ENCODE measurements at regions not wholly inside any gene's neighbourhood (a gene's known extent, or its start where the extent isn't known, plus 50 kb on each side); places are given as distances from the start of the nearest gene placed in this dataset.

DNA sequence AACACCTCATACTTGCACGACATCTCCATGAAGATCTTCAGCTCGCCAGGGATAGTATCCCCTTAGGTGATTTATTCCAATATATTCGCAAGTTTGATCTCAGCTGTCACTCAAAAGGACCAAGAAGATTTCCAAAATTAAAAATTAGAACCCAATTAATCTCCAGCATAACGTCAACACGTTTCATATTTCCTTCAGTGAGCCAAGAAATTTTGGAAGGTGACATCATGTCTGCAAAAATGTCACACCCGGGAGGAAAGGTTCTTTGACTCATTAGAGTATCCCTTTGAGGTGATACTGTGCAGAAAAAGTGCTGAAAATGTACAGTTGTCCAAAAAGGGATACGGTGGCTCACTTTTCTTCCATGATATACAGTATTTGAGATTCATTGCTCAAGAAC, 569.6 kb downstream of the EFNB2 start:
- Histone ChIP-seq H4K20me1 (ENCODE audit: insufficient read depth, low read length) (no peaks in the 10 kb centered on the region), H2AK9ac (replicated peaks; ENCODE audit: low read depth, low read length, poor library complexity) (no peak overlapping the region), H3K23ac (ENCODE audit: low read depth, low read length) (no peak overlapping the region), H3K18ac (ENCODE audit: low read depth, low read length) (no peak overlapping the region), H3K56ac (ENCODE audit: extremely low read depth, insufficient read depth, low read length) (no peak overlapping the region), H3K9ac (ENCODE audit: low read depth, low read length) (no peak overlapping the region), H4K91ac (ENCODE audit: insufficient read depth, low read depth, low read length) (no peak overlapping the region), H3K9me1 (ENCODE audit: insufficient read depth, low read length) (no peaks in the 10 kb centered on the region), H3K4me3 (ENCODE audit: insufficient read depth, low read depth, low read length) (no peak overlapping the region), H4K8ac (ENCODE audit: low read depth in 2 of 2, low read length in 2 of 2) (no peak overlapping the region), H3K4me2 (ENCODE audit: low read depth, low read length) (no peak overlapping the region), H2BK5ac (ENCODE audit: low read depth, low read length, poor library complexity, severe bottlenecking) (no peak overlapping the region), H3K27me3 (ENCODE audit: control insufficient read depth, insufficient read depth, low read length) (no peaks in the 10 kb centered on the region), H2BK120ac (ENCODE audit: low read depth, low read length) (no peak overlapping the region), H2BK20ac (ENCODE audit: low read depth, low read length) (no peak overlapping the region), H2BK15ac (ENCODE audit: low read depth, low read length) (no peak overlapping the region), H4K5ac (ENCODE audit: low read depth, low read length) (no peak overlapping the region), H3K14ac (replicated peaks; ENCODE audit: low read depth, low read length) (no peak overlapping the region), H3K27ac (ENCODE audit: insufficient read depth, low read length) (no peak overlapping the region), H3K36me3 (ENCODE audit: control insufficient read depth, insufficient read depth, low read length) (no peaks in the 10 kb centered on the region), H3K9me3 (ENCODE audit: control insufficient read depth, insufficient read depth, low read length) (no peaks in the 10 kb centered on the region), H3K4me1 (ENCODE audit: control insufficient read depth, insufficient read depth, low read length) (no peaks in the 10 kb centered on the region), H2AK5ac (ENCODE audit: low read depth, low read length) (no peak overlapping the region), H3K79me1 (ENCODE audit: low read depth in 1 of 2, low read length in 2 of 2) (no peaks in the 10 kb centered on the region), H2AFZ (replicated peaks; ENCODE audit: low read length, poor library complexity) (no peak overlapping the region), H3K4ac (ENCODE audit: low read depth, low read length) (no peak overlapping the region)
- TF ChIP-seq RAD21 (IDR thresholded peaks at IDR 0.05; ENCODE audit: low read length) (no peak), MAFK (IDR thresholded peaks at IDR 0.05; ENCODE audit: low read depth, low read length) (no peak), RCOR1 (IDR thresholded peaks at IDR 0.05; ENCODE audit: insufficient replicate concordance, low read length) (no peak), NFE2L2 (IDR thresholded peaks at IDR 0.05; ENCODE audit: low read depth, low read length) (no peak), POLR2A (IDR thresholded peaks at IDR 0.05; ENCODE audit: low read depth, low read length) (no peak), RFX5 (IDR thresholded peaks at IDR 0.05; ENCODE audit: low read depth, low read length) (no peak), CHD1 (IDR thresholded peaks at IDR 0.05; ENCODE audit: low read depth, low read length) (no peak), CEBPB (IDR thresholded peaks at IDR 0.05; ENCODE audit: low read depth, low read length) (no peak), BHLHE40 (IDR thresholded peaks at IDR 0.05; ENCODE audit: low read depth, low read length) (no peak), MXI1 (IDR thresholded peaks at IDR 0.05; ENCODE audit: borderline replicate concordance, low read depth, low read length) (no peak)
- TF ChIP-seq, protein P1, sequence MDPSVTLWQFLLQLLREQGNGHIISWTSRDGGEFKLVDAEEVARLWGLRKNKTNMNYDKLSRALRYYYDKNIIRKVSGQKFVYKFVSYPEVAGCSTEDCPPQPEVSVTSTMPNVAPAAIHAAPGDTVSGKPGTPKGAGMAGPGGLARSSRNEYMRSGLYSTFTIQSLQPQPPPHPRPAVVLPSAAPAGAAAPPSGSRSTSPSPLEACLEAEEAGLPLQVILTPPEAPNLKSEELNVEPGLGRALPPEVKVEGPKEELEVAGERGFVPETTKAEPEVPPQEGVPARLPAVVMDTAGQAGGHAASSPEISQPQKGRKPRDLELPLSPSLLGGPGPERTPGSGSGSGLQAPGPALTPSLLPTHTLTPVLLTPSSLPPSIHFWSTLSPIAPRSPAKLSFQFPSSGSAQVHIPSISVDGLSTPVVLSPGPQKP (IDR thresholded peaks at IDR 0.05; ENCODE audit: borderline replicate concordance, low read depth, low read length) = no peak
- TF ChIP-seq, protein P2, sequence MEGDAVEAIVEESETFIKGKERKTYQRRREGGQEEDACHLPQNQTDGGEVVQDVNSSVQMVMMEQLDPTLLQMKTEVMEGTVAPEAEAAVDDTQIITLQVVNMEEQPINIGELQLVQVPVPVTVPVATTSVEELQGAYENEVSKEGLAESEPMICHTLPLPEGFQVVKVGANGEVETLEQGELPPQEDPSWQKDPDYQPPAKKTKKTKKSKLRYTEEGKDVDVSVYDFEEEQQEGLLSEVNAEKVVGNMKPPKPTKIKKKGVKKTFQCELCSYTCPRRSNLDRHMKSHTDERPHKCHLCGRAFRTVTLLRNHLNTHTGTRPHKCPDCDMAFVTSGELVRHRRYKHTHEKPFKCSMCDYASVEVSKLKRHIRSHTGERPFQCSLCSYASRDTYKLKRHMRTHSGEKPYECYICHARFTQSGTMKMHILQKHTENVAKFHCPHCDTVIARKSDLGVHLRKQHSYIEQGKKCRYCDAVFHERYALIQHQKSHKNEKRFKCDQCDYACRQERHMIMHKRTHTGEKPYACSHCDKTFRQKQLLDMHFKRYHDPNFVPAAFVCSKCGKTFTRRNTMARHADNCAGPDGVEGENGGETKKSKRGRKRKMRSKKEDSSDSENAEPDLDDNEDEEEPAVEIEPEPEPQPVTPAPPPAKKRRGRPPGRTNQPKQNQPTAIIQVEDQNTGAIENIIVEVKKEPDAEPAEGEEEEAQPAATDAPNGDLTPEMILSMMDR (conservative IDR thresholded peaks at IDR 0.05; ENCODE audit: low read depth, low read length) = no peak
- TF ChIP-seq, protein P3, sequence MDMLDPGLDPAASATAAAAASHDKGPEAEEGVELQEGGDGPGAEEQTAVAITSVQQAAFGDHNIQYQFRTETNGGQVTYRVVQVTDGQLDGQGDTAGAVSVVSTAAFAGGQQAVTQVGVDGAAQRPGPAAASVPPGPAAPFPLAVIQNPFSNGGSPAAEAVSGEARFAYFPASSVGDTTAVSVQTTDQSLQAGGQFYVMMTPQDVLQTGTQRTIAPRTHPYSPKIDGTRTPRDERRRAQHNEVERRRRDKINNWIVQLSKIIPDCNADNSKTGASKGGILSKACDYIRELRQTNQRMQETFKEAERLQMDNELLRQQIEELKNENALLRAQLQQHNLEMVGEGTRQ (IDR thresholded peaks at IDR 0.05; ENCODE audit: low read depth, low read length) = no peak
- 90% methylated on average over 2 of the region's 7 CpGs; no CpG with 5 or more reads in 1 of the 2 experiments for WGBS, 2 experiments (ENCODE audit: extremely low coverage in 2 of 2, insufficient read length in 1 of 2)
- dilution Hi-C loops (cut with HindIII; ENCODE audit: low sequenced_read_pairs, unreplicated experiment) (no loop called here), intact Hi-C loops (cut with micrococcal nuclease) (no loop called here), in situ Hi-C loops (cut with MboI; ENCODE audit: low sequenced_read_pairs) (no loop called here)
- no peak for ATAC-seq (ENCODE audit: low read depth)
- ChIA-PET CTCF (interaction anchor here (0.6 kb wide), 1 partner anchor 13 kb away, joined by 3 read pairs; no protein-coding TSS in a partner anchor), POLR2A (ENCODE audit: unreplicated experiment) (no interaction called here)
- no peak for DNase-seq
- no TSS peak for BruUV-seq (replicated peaks)

Measured in IMR-90 (cell line).